CD14-positive monocyte (primary cell): ENCODE measurements at regions not wholly inside any gene's neighbourhood (a gene's known extent, or its start where the extent isn't known, plus 50 kb on each side); places are given as distances from the start of the nearest gene placed in this dataset.

Experiments
- DNase-seq, 3 donors: peaks; one replicate each; pipeline ENCODE4 v3.0.0-alpha.2; 2011 to 2022
- H2AFZ ChIP-seq: 2 replicates; pipeline ENCODE4 v1.6.0; 2012; ENCODE audit warnings: mild to moderate bottlenecking, low read depth, low read length, inconsistent platforms; ENCODE audit not compliant: insufficient read depth, poor library complexity, severe bottlenecking
- H3K27ac ChIP-seq, 2 donors: 1 replicate in 1 of 2; 2 replicates in 1 of 2; pipeline ENCODE4 v1.5.1; 2012 to 2013; ENCODE audit warnings: low read length in 2 of 2, control low read depth in 1 of 2, inconsistent platforms in 1 of 2, low read depth in 1 of 2, mild to moderate bottlenecking in 1 of 2
- H3K27me3 ChIP-seq, 2 donors: one replicate each; pipeline versions ENCODE4 v1.6.0 to v1.6.1; 2011 to 2013; ENCODE audit warnings: low read length in 2 of 2; ENCODE audit not compliant: control insufficient read depth in 2 of 2, insufficient read depth in 2 of 2
- H3K36me3 ChIP-seq, 2 donors: replicated peaks in 1 of 2; 1 replicate in 1 of 2; 2 replicates in 1 of 2; pipeline versions ENCODE4 v1.5.1 to v1.6.1; 2012 to 2013; ENCODE audit warnings: low read length in 2 of 2, control low read depth in 1 of 2, inconsistent platforms in 1 of 2, mild to moderate bottlenecking in 1 of 2; ENCODE audit not compliant: insufficient read depth in 2 of 2, control insufficient read depth in 1 of 2
- H3K4me1 ChIP-seq, 2 donors: 1 replicate in 1 of 2; 2 replicates in 1 of 2; pipeline versions ENCODE4 v1.5.1 to v1.6.1; 2012 to 2013; ENCODE audit warnings: low read length in 2 of 2, control low read depth in 1 of 2, inconsistent platforms in 1 of 2, mild to moderate bottlenecking in 1 of 2, moderate library complexity in 1 of 2; ENCODE audit not compliant: insufficient read depth in 2 of 2, control insufficient read depth in 1 of 2
- H3K4me2 ChIP-seq: replicated peaks from 2 replicates; pipeline ENCODE3; 2012; ENCODE audit warnings: low read length, moderate library complexity, mild to moderate bottlenecking; ENCODE audit not compliant: poor library complexity, severe bottlenecking; ENCODE audit errors: extremely low read depth
- H3K4me3 ChIP-seq, 3 experiments: fragments of 200-600 bp in 1 of 3; sonication (generic) in 1 of 3; replicated peaks in 1 of 3; 1 replicate in 2 of 3; 2 replicates in 1 of 3; pipeline ENCODE4 v1.5.1; 2011 to 2013; ENCODE audit warnings: low read length in 3 of 3, mild to moderate bottlenecking in 3 of 3, control low read depth in 2 of 3, low read depth in 2 of 3, inconsistent platforms in 1 of 3, moderate library complexity in 1 of 3
- H3K79me2 ChIP-seq: 2 replicates; pipeline ENCODE4 v1.6.0; 2012; ENCODE audit warnings: mild to moderate bottlenecking, control low read depth, inconsistent platforms, low read length, moderate library complexity; ENCODE audit not compliant: insufficient read depth
- H3K9ac ChIP-seq: 2 replicates; pipeline ENCODE4 v1.6.0; 2017; ENCODE audit warnings: low read length, mild to moderate bottlenecking; ENCODE audit not compliant: insufficient read depth, poor library complexity, severe bottlenecking
- H3K9me3 ChIP-seq, 2 donors: replicated peaks in 1 of 2; 1 replicate in 1 of 2; 2 replicates in 1 of 2; pipeline versions ENCODE4 v1.5.1 to v1.6.1; 2012 to 2013; ENCODE audit warnings: low read length in 2 of 2, control low read depth in 1 of 2; ENCODE audit not compliant: control insufficient read depth in 1 of 2, insufficient read depth in 1 of 2
- H4K20me1 ChIP-seq: 2 replicates; pipeline ENCODE4 v1.6.0; 2012; ENCODE audit warnings: mild to moderate bottlenecking, low read length, control low read depth, moderate library complexity; ENCODE audit not compliant: insufficient read depth
- H3K27ac Mint-ChIP-seq, 7 donors: one replicate each; pipeline ENCODE4 v1.8.0; 2020; ENCODE audit warnings: mild to moderate bottlenecking in 7 of 7, mixed read lengths in 7 of 7, moderate library complexity in 6 of 7, inconsistent platforms in 2 of 7
- H3K27me3 Mint-ChIP-seq, 3 donors: one replicate each; pipeline ENCODE4 v1.8.0; 2021 to 2022; ENCODE audit warnings: low read depth in 3 of 3, mild to moderate bottlenecking in 3 of 3, mixed read lengths in 3 of 3, moderate library complexity in 3 of 3, inconsistent platforms in 1 of 3
- H3K36me3 Mint-ChIP-seq, 2 donors: one replicate each; pipeline ENCODE4 v1.8.0; 2020; ENCODE audit warnings: mixed read lengths in 2 of 2, inconsistent platforms in 1 of 2, mild to moderate bottlenecking in 1 of 2
- H3K4me1 Mint-ChIP-seq: one replicate; pipeline ENCODE4 v1.8.0; 2020; ENCODE audit warnings: mild to moderate bottlenecking, mixed read lengths
- H3K4me3 Mint-ChIP-seq, 2 donors: one replicate each; pipeline ENCODE4 v1.8.0; 2020; ENCODE audit warnings: mild to moderate bottlenecking in 2 of 2, mixed read lengths in 2 of 2, moderate library complexity in 1 of 2
- H3K9me3 Mint-ChIP-seq, 7 donors: one replicate each; pipeline ENCODE4 v1.8.0; 2020 to 2022; ENCODE audit warnings: mixed read lengths in 7 of 7, mild to moderate bottlenecking in 6 of 7, moderate library complexity in 6 of 7, inconsistent platforms in 2 of 7
- WGBS: methylation state at CpG from one replicate; pipeline ENCODE4 v1.1.5; 2013; ENCODE audit warnings: missing lambda C conversion rate; ENCODE audit not compliant: insufficient coverage; 5-methylcytosine and 5-hydroxymethylcytosine counted together
- intact Hi-C, 2 donors: fragments of 100-400 bp; cut with micrococcal nuclease; formaldehyde crosslinking; loops; one replicate each; pipeline versions ENCODE4 v1.15.0 to v1.15.1; 2023
- TF ChIP-seq, protein P1 (sequence below): fragments of 200-600 bp; IDR thresholded peaks from one replicate; pipeline ENCODE4 v1.8.0; 2022; ENCODE audit warnings: antibody characterized with exemption, mild to moderate bottlenecking

GRCh38 chr2:129133692-129134641, 815.3 kb upstream of the HS6ST1 start:
- no peak overlapping the region for H3K4me2 ChIP-seq
- H3K9me3 ChIP-seq = no peaks in the 10 kb centered on the region

DNA sequence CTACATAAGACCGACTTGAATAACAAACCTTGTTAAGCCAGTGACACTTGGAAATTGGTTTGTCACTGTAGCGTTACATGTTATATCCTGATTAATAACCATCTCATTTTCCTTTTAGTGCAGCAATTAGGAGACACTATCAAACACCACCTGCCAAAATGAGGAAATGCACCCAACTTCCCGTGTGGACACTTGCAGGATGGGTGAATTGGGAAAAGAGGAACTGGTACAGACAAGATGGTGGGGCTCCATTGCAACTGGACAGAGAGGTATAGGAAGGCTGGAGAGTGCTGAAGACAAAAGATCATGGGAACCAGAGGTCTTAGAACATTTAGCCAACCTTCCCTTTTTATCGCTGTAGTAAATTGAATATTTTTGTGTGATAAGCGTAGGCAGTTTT, 816.3 kb upstream of the HS6ST1 start:
- Histone ChIP-seq H3K36me3 (no peaks in the 10 kb centered on the region), H2AFZ (no peak overlapping the region), H3K4me3 (no peak overlapping the region), H3K9ac (no peak overlapping the region), H3K27ac (no peak overlapping the region), H3K27me3 (no peaks in the 10 kb centered on the region), H4K20me1 (no peaks in the 10 kb centered on the region), H3K9me3 (no peaks in the 10 kb centered on the region), H3K4me2 (no peak overlapping the region), H3K4me1 (no peaks in the 10 kb centered on the region), H3K79me2 (no peaks in the 10 kb centered on the region)
- intact Hi-C loops = no loop called here
- H3K36me3 Mint-ChIP-seq = no peaks in the 10 kb centered on the region
- no peaks in the 10 kb centered on the region for H3K4me1 Mint-ChIP-seq
- H3K27ac Mint-ChIP-seq = no peak overlapping the region
- no CpG with 5 or more reads among the region's 5 CpGs for WGBS
- TF ChIP-seq, protein P1, sequence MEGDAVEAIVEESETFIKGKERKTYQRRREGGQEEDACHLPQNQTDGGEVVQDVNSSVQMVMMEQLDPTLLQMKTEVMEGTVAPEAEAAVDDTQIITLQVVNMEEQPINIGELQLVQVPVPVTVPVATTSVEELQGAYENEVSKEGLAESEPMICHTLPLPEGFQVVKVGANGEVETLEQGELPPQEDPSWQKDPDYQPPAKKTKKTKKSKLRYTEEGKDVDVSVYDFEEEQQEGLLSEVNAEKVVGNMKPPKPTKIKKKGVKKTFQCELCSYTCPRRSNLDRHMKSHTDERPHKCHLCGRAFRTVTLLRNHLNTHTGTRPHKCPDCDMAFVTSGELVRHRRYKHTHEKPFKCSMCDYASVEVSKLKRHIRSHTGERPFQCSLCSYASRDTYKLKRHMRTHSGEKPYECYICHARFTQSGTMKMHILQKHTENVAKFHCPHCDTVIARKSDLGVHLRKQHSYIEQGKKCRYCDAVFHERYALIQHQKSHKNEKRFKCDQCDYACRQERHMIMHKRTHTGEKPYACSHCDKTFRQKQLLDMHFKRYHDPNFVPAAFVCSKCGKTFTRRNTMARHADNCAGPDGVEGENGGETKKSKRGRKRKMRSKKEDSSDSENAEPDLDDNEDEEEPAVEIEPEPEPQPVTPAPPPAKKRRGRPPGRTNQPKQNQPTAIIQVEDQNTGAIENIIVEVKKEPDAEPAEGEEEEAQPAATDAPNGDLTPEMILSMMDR = no peak
- H3K9me3 Mint-ChIP-seq = peaks cover 0 to 5% (median 1%) of the 10 kb centered on the region in 7 donors
- DNase-seq = no peak
- no peaks in the 10 kb centered on the region for H3K27me3 Mint-ChIP-seq
- no peak overlapping the region for H3K4me3 Mint-ChIP-seq

More at GRCh38 chr2:129133692-129134641, 815.3 kb upstream of the HS6ST1 start:
- Mint-ChIP-seq H3K9me3 (peaks cover 0 to 5% (median under 1%) of the 10 kb centered on the region in 7 donors), H3K4me3 (no peak overlapping the region), H3K27me3 (no peaks in the 10 kb centered on the region), H3K27ac (no peak overlapping the region), H3K4me1 (no peaks in the 10 kb centered on the region), H3K36me3 (no peaks in the 10 kb centered on the region)
- intact Hi-C loops = no loop called here
- Histone ChIP-seq H3K36me3 (no peaks in the 10 kb centered on the region), H3K9ac (no peak overlapping the region), H3K4me1 (no peaks in the 10 kb centered on the region), H3K27me3 (no peaks in the 10 kb centered on the region), H4K20me1 (no peaks in the 10 kb centered on the region), H3K27ac (no peak overlapping the region), H2AFZ (no peak overlapping the region), H3K79me2 (no peaks in the 10 kb centered on the region), H3K4me3 (no peak overlapping the region)
- DNase-seq = no peak
- 86% methylated on average over 4 of the region's 8 CpGs for WGBS
- TF ChIP-seq, protein P1 = no peak
